ENCODE measurements at regions not wholly inside any gene's neighbourhood (a gene's known extent, or its start where the extent isn't known, plus 50 kb on each side); places are given as distances from the start of the nearest gene placed in this dataset.

GRCh38 chr3:11899826-11900225 is 53.1 kb upstream of the TAMM41 start:
- TF ChIP-seq POLR2A (IDR thresholded peaks at IDR 0.05) (no peak), POLR2AphosphoS5 (IDR thresholded peaks at IDR 0.05) (no peak)
- TF ChIP-seq, protein P1, sequence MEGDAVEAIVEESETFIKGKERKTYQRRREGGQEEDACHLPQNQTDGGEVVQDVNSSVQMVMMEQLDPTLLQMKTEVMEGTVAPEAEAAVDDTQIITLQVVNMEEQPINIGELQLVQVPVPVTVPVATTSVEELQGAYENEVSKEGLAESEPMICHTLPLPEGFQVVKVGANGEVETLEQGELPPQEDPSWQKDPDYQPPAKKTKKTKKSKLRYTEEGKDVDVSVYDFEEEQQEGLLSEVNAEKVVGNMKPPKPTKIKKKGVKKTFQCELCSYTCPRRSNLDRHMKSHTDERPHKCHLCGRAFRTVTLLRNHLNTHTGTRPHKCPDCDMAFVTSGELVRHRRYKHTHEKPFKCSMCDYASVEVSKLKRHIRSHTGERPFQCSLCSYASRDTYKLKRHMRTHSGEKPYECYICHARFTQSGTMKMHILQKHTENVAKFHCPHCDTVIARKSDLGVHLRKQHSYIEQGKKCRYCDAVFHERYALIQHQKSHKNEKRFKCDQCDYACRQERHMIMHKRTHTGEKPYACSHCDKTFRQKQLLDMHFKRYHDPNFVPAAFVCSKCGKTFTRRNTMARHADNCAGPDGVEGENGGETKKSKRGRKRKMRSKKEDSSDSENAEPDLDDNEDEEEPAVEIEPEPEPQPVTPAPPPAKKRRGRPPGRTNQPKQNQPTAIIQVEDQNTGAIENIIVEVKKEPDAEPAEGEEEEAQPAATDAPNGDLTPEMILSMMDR (IDR thresholded peaks at IDR 0.05): no peak

Measured in upper lobe of left lung (tissue), 4 donors.